Endothelial cell (in vitro differentiated cells): ENCODE measurements at regions not wholly inside any gene's neighbourhood (a gene's known extent, or its start where the extent isn't known, plus 50 kb on each side); places are given as distances from the start of the nearest gene placed in this dataset.

ENCODE experiments used
- DNase-seq: peaks from one replicate; pipeline ENCODE4 v3.0.0; 2021; ENCODE audit warnings: low spot score
- H3K27ac Mint-ChIP-seq: one replicate; pipeline ENCODE4 v1.8.0; 2021; ENCODE audit warnings: mixed read lengths, inconsistent platforms; ENCODE audit not compliant: unreplicated experiment
- H3K27me3 Mint-ChIP-seq: one replicate; pipeline ENCODE4 v1.8.0; 2021; ENCODE audit warnings: mild to moderate bottlenecking, moderate library complexity, mixed read lengths, inconsistent platforms; ENCODE audit not compliant: unreplicated experiment
- H3K36me3 Mint-ChIP-seq: one replicate; pipeline ENCODE4 v1.8.0; 2021; ENCODE audit warnings: mild to moderate bottlenecking, low read depth, mixed read lengths, inconsistent platforms; ENCODE audit not compliant: unreplicated experiment
- H3K4me1 Mint-ChIP-seq: one replicate; pipeline ENCODE4 v1.8.0; 2021; ENCODE audit warnings: mild to moderate bottlenecking, mixed read lengths, inconsistent platforms; ENCODE audit not compliant: unreplicated experiment
- H3K4me3 Mint-ChIP-seq: one replicate; pipeline ENCODE4 v1.8.0; 2021; ENCODE audit warnings: mild to moderate bottlenecking, mixed read lengths, inconsistent platforms; ENCODE audit not compliant: unreplicated experiment
- H3K9me3 Mint-ChIP-seq: one replicate; pipeline ENCODE4 v1.8.0; 2021; ENCODE audit warnings: mixed read lengths, inconsistent platforms; ENCODE audit not compliant: unreplicated experiment
- CTCF ChIP-seq: fragments of 200-600 bp; sonication (generic); IDR thresholded peaks from one replicate; pipeline ENCODE4 v1.5.0; 2021; ENCODE audit warnings: antibody characterized with exemption; ENCODE audit not compliant: unreplicated experiment

- no peaks in the 10 kb centered on the region for H3K9me3 Mint-ChIP-seq
- no peaks in the 10 kb centered on the region for H3K36me3 Mint-ChIP-seq
- H3K4me3 Mint-ChIP-seq = no peak overlapping the region
- peaks cover 4% of the 10 kb centered on the region for H3K4me1 Mint-ChIP-seq
- no peak for DNase-seq
- peaks cover 2% of the 10 kb centered on the region for H3K27me3 Mint-ChIP-seq
- H3K27ac Mint-ChIP-seq = no peak overlapping the region
- TF ChIP-seq CTCF = no peak
Measured at GRCh38 chr15:96402403-96402802, 71.9 kb downstream of the NR2F2 start.

DNA sequence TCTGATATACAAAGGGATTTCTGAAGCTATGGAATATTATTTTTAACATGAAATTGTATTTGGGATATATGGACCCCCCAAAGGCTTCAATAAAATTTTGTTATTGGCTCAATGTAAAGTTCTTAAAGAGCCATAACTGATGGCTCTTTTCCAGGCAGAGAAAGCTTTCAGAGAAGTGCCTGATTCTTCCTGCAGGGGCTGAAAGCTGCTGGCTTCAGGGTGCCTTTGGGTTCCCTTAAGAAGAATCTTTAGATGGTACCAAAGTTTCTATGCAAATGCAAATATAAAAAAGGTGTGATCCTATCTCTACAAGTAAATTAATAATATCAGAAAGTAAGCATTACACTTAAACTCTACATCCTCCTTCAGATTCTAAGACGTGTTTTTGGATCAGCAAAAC is 72.6 kb downstream of the NR2F2 start:
- no peak overlapping the region for H3K27ac Mint-ChIP-seq
- no peak overlapping the region for H3K4me3 Mint-ChIP-seq
- peaks cover 4% of the 10 kb centered on the region for H3K4me1 Mint-ChIP-seq
- DNase-seq = no peak
- H3K27me3 Mint-ChIP-seq = peaks cover 6% of the 10 kb centered on the region
- no peaks in the 10 kb centered on the region for H3K9me3 Mint-ChIP-seq
- no peak for TF ChIP-seq CTCF
- H3K36me3 Mint-ChIP-seq = no peaks in the 10 kb centered on the region

DNA sequence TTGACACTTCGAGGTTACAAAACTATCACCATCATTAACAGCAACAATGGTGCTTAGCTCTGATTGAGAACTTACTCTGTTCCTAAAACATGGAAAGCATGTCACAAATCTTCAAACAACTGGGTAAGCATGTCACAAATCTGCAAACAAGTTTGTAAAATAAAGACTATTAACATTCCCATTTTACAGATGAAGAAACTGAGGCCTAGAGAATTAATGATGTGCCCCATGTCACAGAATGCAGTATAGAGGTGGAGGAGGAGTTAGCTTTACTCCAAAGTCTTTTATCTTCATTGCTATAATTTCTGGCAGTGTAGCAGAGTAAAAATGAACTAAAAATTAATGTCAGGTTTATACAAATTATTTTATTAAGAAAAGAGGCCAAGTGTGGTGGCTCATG is 73.4 kb downstream of the NR2F2 start:
- no peak for TF ChIP-seq CTCF
- no peak overlapping the region for H3K27ac Mint-ChIP-seq
- H3K4me3 Mint-ChIP-seq = no peak overlapping the region
- H3K4me1 Mint-ChIP-seq = peaks cover 4% of the 10 kb centered on the region
- peaks cover under 1% of the 10 kb centered on the region for H3K36me3 Mint-ChIP-seq
- no peaks in the 10 kb centered on the region for H3K9me3 Mint-ChIP-seq
- DNase-seq = no peak
- peaks cover 6% of the 10 kb centered on the region for H3K27me3 Mint-ChIP-seq

GRCh38 chr15:96404560-96404959 is 74.1 kb downstream of the NR2F2 start:
- peaks cover 3% of the 10 kb centered on the region for H3K36me3 Mint-ChIP-seq
- no peak overlapping the region for H3K4me3 Mint-ChIP-seq
- H3K27me3 Mint-ChIP-seq = peaks cover 8% of the 10 kb centered on the region
- TF ChIP-seq CTCF = no peak
- H3K4me1 Mint-ChIP-seq = peaks cover 7% of the 10 kb centered on the region
- H3K9me3 Mint-ChIP-seq = no peaks in the 10 kb centered on the region
- DNase-seq = no peak
- H3K27ac Mint-ChIP-seq = no peak overlapping the region

DNA sequence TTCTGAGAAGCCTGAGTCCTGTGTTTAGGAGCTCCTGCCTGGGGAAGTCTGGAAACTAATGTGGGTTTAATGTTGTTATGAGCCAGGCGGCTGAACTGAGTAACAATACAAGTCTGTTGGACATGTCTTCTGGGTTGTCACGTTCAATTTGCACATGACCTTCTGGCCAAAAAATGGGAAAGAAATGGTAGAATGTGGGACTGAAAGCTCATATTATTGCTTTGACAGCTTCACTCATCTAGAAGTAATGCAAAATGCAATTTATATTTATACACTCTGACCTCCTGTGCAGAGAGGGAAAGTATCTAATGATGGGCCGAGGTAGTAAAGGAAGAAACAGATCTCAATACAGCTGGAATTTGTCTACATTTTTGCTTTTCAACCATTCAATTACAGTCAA is 75.8 kb downstream of the NR2F2 start:
- no peaks in the 10 kb centered on the region for H3K9me3 Mint-ChIP-seq

More for the DNA sequence above, 75.8 kb downstream of the NR2F2 start:
- Mint-ChIP-seq H3K4me1 (peaks cover 10% of the 10 kb centered on the region), H3K27me3 (peaks cover 11% of the 10 kb centered on the region), H3K4me3 (no peak overlapping the region), H3K36me3 (peaks cover 3% of the 10 kb centered on the region), H3K27ac (no peak overlapping the region)
- DNase-seq = no peak
- TF ChIP-seq CTCF = no peak
